Thyroid gland (tissue), 4 donors: ENCODE measurements at regions not wholly inside any gene's neighbourhood (a gene's known extent, or its start where the extent isn't known, plus 50 kb on each side); places are given as distances from the start of the nearest gene placed in this dataset.

Experiments
- POLR2A ChIP-seq, 2 donors: fragments of 450-650 bp; IDR thresholded peaks; one replicate each; pipeline ENCODE4 v1.6.1; 2017; ENCODE audit warnings: antibody characterized with exemption in 2 of 2, mild to moderate bottlenecking in 2 of 2, moderate library complexity in 1 of 2
- TF ChIP-seq, protein P1 (sequence below), 6 experiments: fragments of 200-600 bp in 3 of 6; fragments of 450-650 bp in 3 of 6; sonication (generic) in 3 of 6; IDR thresholded peaks; one replicate each; pipeline ENCODE4 v1.5.1; 2016 to 2019; ENCODE audit warnings: antibody characterized with exemption in 6 of 6, mild to moderate bottlenecking in 2 of 6, inconsistent platforms in 1 of 6, moderate library complexity in 1 of 6

GRCh38 chr3:139868773-139869172 lies 66.2 kb upstream of the CLSTN2 start:
- no peak for TF ChIP-seq POLR2A (IDR thresholded peaks at IDR 0.05)
- TF ChIP-seq, protein P1, sequence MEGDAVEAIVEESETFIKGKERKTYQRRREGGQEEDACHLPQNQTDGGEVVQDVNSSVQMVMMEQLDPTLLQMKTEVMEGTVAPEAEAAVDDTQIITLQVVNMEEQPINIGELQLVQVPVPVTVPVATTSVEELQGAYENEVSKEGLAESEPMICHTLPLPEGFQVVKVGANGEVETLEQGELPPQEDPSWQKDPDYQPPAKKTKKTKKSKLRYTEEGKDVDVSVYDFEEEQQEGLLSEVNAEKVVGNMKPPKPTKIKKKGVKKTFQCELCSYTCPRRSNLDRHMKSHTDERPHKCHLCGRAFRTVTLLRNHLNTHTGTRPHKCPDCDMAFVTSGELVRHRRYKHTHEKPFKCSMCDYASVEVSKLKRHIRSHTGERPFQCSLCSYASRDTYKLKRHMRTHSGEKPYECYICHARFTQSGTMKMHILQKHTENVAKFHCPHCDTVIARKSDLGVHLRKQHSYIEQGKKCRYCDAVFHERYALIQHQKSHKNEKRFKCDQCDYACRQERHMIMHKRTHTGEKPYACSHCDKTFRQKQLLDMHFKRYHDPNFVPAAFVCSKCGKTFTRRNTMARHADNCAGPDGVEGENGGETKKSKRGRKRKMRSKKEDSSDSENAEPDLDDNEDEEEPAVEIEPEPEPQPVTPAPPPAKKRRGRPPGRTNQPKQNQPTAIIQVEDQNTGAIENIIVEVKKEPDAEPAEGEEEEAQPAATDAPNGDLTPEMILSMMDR (IDR thresholded peaks at IDR 0.05) = no peak
